Sigmoid colon (tissue), 4 donors: ENCODE measurements at regions not wholly inside any gene's neighbourhood (a gene's known extent, or its start where the extent isn't known, plus 50 kb on each side); places are given as distances from the start of the nearest gene placed in this dataset.

Source experiments
- CTCF ChIP-seq, 4 experiments: fragments of 450-650 bp in 3 of 4; fragments of 200-600 bp in 1 of 4; IDR thresholded peaks; one replicate each; pipeline ENCODE4 v1.5.1; 2016 to 2019; ENCODE audit warnings: antibody characterized with exemption in 4 of 4, mild to moderate bottlenecking in 3 of 4, moderate library complexity in 2 of 4
- POLR2AphosphoS5 ChIP-seq, 4 donors: sonication (generic); formaldehyde crosslinking; IDR thresholded peaks; one replicate each; pipeline ENCODE4 v1.6.1; 2017; ENCODE audit warnings: antibody characterized with exemption in 4 of 4

DNA sequence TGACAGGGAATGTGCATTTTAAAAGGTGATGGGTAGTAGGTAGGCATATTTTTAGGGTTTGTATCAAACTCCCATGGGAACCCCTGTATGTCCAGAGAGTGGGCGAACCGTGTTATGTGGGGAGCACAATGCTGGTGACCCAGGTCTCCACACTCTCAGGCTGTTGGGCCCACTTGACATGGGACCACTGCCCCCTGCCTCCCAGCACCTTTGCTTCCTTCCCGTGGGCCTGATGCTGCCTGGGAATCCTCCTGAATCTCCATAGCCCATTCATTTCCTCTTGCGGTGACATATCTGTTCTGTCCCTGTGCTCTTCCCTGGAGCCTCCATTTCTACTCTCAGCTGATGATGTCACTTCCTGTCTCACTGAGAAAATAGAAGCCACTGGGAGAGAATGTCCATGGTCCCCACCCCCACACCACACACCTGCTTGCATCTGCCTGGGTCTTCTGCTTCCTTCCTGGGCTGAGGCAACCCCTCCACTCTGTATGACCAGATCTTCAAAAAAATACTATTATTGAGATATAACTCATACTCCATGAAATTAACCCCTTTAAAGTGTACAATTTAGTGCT, 55.8 kb upstream of the THY1 start:
- TF ChIP-seq CTCF (IDR thresholded peaks at IDR 0.05), result no peak
- TF ChIP-seq POLR2AphosphoS5 (IDR thresholded peaks at IDR 0.05), result no peak
